A549 (cell line): ENCODE measurements at regions not wholly inside any gene's neighbourhood (a gene's known extent, or its start where the extent isn't known, plus 50 kb on each side); places are given as distances from the start of the nearest gene placed in this dataset.

Source experiments
- ATAC-seq, 2 experiments: fragments of 200-7000 bp in 1 of 2; fragments of >200 bp in 1 of 2; cut with Nextera tagmentation in 1 of 2; cut with Tn5 transposase in 1 of 2; 3 replicates each; pipeline versions ENCODE4 v1.8.0 to v1.9.1; 2018 to 2020; ENCODE audit warnings: mild to moderate bottlenecking in 1 of 2, moderate library complexity in 1 of 2
- CTCF ChIA-PET: fragments of 300-600 bp; sonication (Branson Sonifier 250); formaldehyde crosslinking; extraction: SDS; loops from one replicate; lab custom pipeline; 2021; ENCODE audit warnings: antibody characterized with exemption, inconsistent platforms; lab: Yijun Ruan, JAX
- POLR2A ChIA-PET: fragments of 350-600 bp; formaldehyde crosslinking; extraction: SDS; loops from one replicate; lab custom pipeline; 2021; ENCODE audit warnings: antibody characterized with exemption, inconsistent platforms; lab: Yijun Ruan, JAX
- DNase-seq, 2 experiments: peaks; one replicate each; pipeline versions ENCODE4 v3.0.0 to v3.0.0-alpha.2; 2011 to 2016; ENCODE audit warnings: low read depth in 1 of 2, low spot score in 1 of 2
- FAIRE-seq: peaks from 2 replicates; lab custom pipeline; 2011; peaks lifted over from hg19 to GRCh38; lab: Jason Lieb, UNC
- H3K27ac ChIP-seq, 2 experiments: fragments of >200 bp; sonication (Bioruptor Twin); formaldehyde crosslinking; 3 replicates each; pipeline ENCODE4 v1.5.1; 2016 to 2017
- H3K4me1 ChIP-seq: fragments of >200 bp; sonication (Bioruptor Twin); formaldehyde crosslinking; 3 replicates; pipeline ENCODE4 v1.6.1; 2016
- H3K4me2 ChIP-seq: fragments of >200 bp; sonication (Bioruptor Twin); formaldehyde crosslinking; 3 replicates; pipeline ENCODE4 v1.6.1; 2016
- H3K4me3 ChIP-seq: fragments of >200 bp; sonication (Bioruptor Twin); formaldehyde crosslinking; 3 replicates; pipeline ENCODE4 v1.5.1; 2016
- H3K9me3 ChIP-seq: fragments of >200 bp; sonication (Bioruptor Twin); formaldehyde crosslinking; 3 replicates; pipeline ENCODE4 v1.6.1; 2016
- BCL3 ChIP-seq: fragments of >200 bp; sonication (Bioruptor Twin); formaldehyde crosslinking; IDR thresholded peaks from 3 replicates; pipeline ENCODE4 v1.6.1; 2016
- FOXS1 ChIP-seq: fragments of 250-450 bp; sonication (Bioruptor Pico); IDR thresholded peaks from 2 replicates; pipeline ENCODE4 v1.5.0; 2020; ENCODE audit warnings: mild to moderate bottlenecking, moderate library complexity
- RAD21 ChIP-seq, 2 experiments: fragments of >200 bp in 1 of 2; sonication (Bioruptor Twin) in 1 of 2; formaldehyde crosslinking in 1 of 2; IDR thresholded peaks in 1 of 2; conservative IDR thresholded peaks in 1 of 2; 2 replicates in 1 of 2; 3 replicates in 1 of 2; pipeline ENCODE4 v1.6.1; 2012 to 2018; ENCODE audit warnings: inconsistent platforms in 1 of 2
- RCOR1 ChIP-seq: fragments of 150-350 bp; IDR thresholded peaks from 2 replicates; pipeline ENCODE4 v1.6.1; 2014; ENCODE audit warnings: antibody characterized with exemption, low read length, low read depth
- REST ChIP-seq: fragments of 200-600 bp; sonication (generic); IDR thresholded peaks from 2 replicates; pipeline ENCODE4 v1.6.1; 2016; ENCODE audit warnings: antibody characterized with exemption, mild to moderate bottlenecking, moderate library complexity
- WGBS: methylation state at CpG from one replicate; pipeline ENCODE4 v1.1.6; 2017; ENCODE audit errors: missing lambda C conversion rate; 5-methylcytosine and 5-hydroxymethylcytosine counted together
- TF ChIP-seq, protein P1 (sequence below): IDR thresholded peaks from 2 replicates; pipeline ENCODE4 v1.6.1; 2012; ENCODE audit warnings: low read depth, borderline replicate concordance
- TF ChIP-seq, protein P2 (sequence below): fragments of 150-350 bp; IDR thresholded peaks from 2 replicates; pipeline ENCODE4 v1.6.1; 2014; ENCODE audit warnings: low read depth, mild to moderate bottlenecking, low read length
- TF ChIP-seq, protein P3 (sequence below): fragments of >200 bp; sonication (Bioruptor Twin); formaldehyde crosslinking; IDR thresholded peaks from 2 replicates; pipeline ENCODE4 v1.6.1; 2016

DNA sequence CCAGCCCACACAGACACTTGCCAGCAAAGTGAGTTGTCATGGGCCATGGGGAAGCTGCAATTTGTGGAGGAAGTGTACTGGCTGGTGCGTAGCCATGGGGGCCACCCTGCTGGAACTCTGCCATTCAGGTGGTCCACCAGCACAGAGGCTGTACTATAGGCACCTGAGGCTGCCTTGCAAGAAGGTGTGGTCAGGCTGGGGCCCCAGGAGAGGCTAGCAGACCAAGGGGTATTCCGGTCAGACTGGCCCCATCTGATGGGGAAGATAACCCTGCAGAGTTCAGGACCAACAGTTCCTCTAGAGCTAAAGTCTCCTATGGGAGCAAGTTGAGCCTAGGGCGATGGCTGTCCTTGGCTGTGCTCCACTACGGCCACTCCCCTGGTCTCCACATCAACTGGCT, 136.1 kb downstream of the DCAF12L2 start:
- 13% methylated on average over 3 of the region's 4 CpGs for WGBS
- ATAC-seq (no peak), FAIRE-seq (no peak), DNase-seq (no peak)
- Histone ChIP-seq H3K9me3 (no peaks in the 10 kb centered on the region), H3K4me2 (no peak overlapping the region), H3K4me3 (no peak overlapping the region), H3K27ac (no peak overlapping the region), H3K4me1 (no peaks in the 10 kb centered on the region)
- CTCF ChIA-PET: no interaction called here
- POLR2A ChIA-PET: no interaction called here
- no peak for TF ChIP-seq RAD21 (conservative IDR thresholded peaks at IDR 0.05 in 1 of 2, IDR thresholded peaks at IDR 0.05 in 1 of 2)

DNA sequence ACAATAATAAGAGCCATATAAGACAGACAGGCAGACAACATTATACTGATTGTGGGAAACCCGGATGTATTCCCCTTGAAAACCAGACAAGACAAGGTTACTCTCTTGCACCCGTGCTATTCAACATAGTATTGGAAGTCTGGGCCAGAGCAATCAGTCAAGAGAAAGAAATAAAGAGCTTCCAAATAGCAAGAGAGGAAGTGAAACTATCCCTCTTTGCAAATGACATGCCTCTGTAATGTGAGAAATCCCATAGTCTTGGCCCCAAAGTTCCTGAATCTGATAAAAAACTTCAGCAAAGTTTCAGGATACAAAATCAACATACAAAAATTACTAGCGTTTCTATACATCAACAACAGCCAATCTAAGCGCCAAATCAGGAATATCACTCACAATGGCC, 102.1 kb downstream of the DCAF12L2 start:
- WGBS: 0% methylated on average over 4 of the region's 4 CpGs
- CTCF ChIA-PET: no interaction called here

DNA sequence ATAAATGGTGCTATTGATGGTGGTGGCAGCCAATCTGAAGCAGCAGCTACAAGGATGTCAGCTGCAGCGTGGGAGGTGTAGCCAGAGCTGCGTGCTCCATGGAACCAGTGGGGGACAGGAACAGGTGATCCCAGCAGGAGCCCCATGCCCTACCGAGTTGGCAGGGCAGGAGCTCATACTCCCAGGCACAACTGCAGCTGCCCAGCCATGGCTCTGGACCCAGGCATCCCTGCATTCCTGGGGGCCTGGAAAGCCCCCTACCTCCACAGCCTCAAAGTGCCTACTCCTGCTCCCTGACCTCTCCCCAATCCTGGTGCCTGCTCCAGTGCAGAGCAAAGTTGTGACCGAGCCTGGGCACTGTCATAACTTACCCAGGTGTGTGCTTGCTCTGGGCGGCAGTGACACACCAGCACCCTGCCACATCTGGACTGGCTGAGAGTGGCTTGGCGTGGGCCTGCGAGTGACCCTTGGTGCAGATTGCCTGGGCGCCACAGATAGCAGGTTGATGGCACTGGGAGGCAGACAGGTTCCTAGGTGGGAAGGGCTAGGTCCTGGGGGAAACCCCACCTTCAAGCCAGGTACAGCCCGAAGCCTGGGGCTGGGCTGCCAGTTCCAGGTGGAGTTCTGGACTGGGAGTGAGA, 101.1 kb downstream of the DCAF12L2 start:
- POLR2A ChIA-PET: no interaction called here
- no peaks in the 10 kb centered on the region for H3K4me1 ChIP-seq
- no peak overlapping the region for H3K4me2 ChIP-seq
- WGBS: 0% methylated on average over 3 of the region's 9 CpGs
- ATAC-seq (no peak), DNase-seq (no peak), FAIRE-seq (no peak)
- TF ChIP-seq, protein P1, sequence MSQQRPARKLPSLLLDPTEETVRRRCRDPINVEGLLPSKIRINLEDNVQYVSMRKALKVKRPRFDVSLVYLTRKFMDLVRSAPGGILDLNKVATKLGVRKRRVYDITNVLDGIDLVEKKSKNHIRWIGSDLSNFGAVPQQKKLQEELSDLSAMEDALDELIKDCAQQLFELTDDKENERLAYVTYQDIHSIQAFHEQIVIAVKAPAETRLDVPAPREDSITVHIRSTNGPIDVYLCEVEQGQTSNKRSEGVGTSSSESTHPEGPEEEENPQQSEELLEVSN: no peak
- CTCF ChIA-PET: no interaction called here
- H3K4me3 ChIP-seq: no peak overlapping the region
- H3K9me3 ChIP-seq: no peaks in the 10 kb centered on the region
- no peak overlapping the region for H3K27ac ChIP-seq

More for the DNA sequence above, 102.1 kb downstream of the DCAF12L2 start:
- no peak overlapping the region for H3K4me3 ChIP-seq
- TF ChIP-seq BCL3 (no peak), REST (no peak), FOXS1 (CRISPR knock-in tag) (no peak), RCOR1 (no peak), RAD21 (conservative IDR thresholded peaks at IDR 0.05 in 1 of 2, IDR thresholded peaks at IDR 0.05 in 1 of 2) (no peak)
- TF ChIP-seq, protein P2, sequence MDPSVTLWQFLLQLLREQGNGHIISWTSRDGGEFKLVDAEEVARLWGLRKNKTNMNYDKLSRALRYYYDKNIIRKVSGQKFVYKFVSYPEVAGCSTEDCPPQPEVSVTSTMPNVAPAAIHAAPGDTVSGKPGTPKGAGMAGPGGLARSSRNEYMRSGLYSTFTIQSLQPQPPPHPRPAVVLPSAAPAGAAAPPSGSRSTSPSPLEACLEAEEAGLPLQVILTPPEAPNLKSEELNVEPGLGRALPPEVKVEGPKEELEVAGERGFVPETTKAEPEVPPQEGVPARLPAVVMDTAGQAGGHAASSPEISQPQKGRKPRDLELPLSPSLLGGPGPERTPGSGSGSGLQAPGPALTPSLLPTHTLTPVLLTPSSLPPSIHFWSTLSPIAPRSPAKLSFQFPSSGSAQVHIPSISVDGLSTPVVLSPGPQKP: no peak
- TF ChIP-seq, protein P3, sequence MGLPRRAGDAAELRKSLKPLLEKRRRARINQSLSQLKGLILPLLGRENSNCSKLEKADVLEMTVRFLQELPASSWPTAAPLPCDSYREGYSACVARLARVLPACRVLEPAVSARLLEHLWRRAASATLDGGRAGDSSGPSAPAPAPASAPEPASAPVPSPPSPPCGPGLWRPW: no peak
- ATAC-seq (no peak), DNase-seq (no peak), FAIRE-seq (no peak)
- no peaks in the 10 kb centered on the region for H3K4me1 ChIP-seq
- no peaks in the 10 kb centered on the region for H3K9me3 ChIP-seq
- H3K4me2 ChIP-seq: no peak overlapping the region
- POLR2A ChIA-PET: no interaction called here
- no peak overlapping the region for H3K27ac ChIP-seq
